Spinal cord (tissue), 9 donors: ENCODE measurements at regions not wholly inside any gene's neighbourhood (a gene's known extent, or its start where the extent isn't known, plus 50 kb on each side); places are given as distances from the start of the nearest gene placed in this dataset.

Experiments
- DNase-seq, 6 donors: peaks; one replicate each; pipeline versions ENCODE4 v3.0.0 to v3.0.0-alpha.2; 2013 to 2015; ENCODE audit warnings: low spot score in 6 of 6, low read depth in 4 of 6
- H3K27ac ChIP-seq: one replicate; pipeline ENCODE4 v1.5.1; 2013; ENCODE audit warnings: low read depth, low read length, control low read depth
- H3K27me3 ChIP-seq: one replicate; pipeline ENCODE4 v1.6.1; 2013; ENCODE audit warnings: low read length; ENCODE audit not compliant: control insufficient read depth, insufficient read depth
- H3K36me3 ChIP-seq: one replicate; pipeline ENCODE4 v1.6.1; 2013; ENCODE audit warnings: low read length; ENCODE audit not compliant: control insufficient read depth, insufficient read depth
- H3K4me1 ChIP-seq: one replicate; pipeline ENCODE4 v1.6.1; 2013; ENCODE audit warnings: low read length; ENCODE audit not compliant: control insufficient read depth, insufficient read depth
- H3K4me3 ChIP-seq: one replicate; pipeline ENCODE4 v1.5.1; 2013; ENCODE audit warnings: low read depth, low read length, control low read depth
- H3K9me3 ChIP-seq: one replicate; pipeline ENCODE4 v1.6.1; 2013; ENCODE audit warnings: low read length; ENCODE audit not compliant: control insufficient read depth, insufficient read depth
- WGBS: methylation state at CpG from one replicate; pipeline ENCODE4 v1.1.5; 2013; ENCODE audit warnings: missing lambda C conversion rate; ENCODE audit not compliant: insufficient coverage; 5-methylcytosine and 5-hydroxymethylcytosine counted together
- donor health status: healthy.

GRCh38 chrX:45975633-45976032 lies 569.6 kb downstream of the ZNF674 start:
- no peaks in the 10 kb centered on the region for H3K4me1 ChIP-seq
- no peaks in the 10 kb centered on the region for H3K27me3 ChIP-seq
- no peak overlapping the region for H3K4me3 ChIP-seq
- no peaks in the 10 kb centered on the region for H3K9me3 ChIP-seq
- no peak overlapping the region for H3K27ac ChIP-seq
- no peaks in the 10 kb centered on the region for H3K36me3 ChIP-seq
- DNase-seq, result no peak

- Histone ChIP-seq H3K36me3 (no peaks in the 10 kb centered on the region), H3K4me1 (no peaks in the 10 kb centered on the region), H3K27me3 (no peaks in the 10 kb centered on the region), H3K4me3 (no peak overlapping the region), H3K27ac (no peak overlapping the region), H3K9me3 (no peaks in the 10 kb centered on the region)
- no CpG with 5 or more reads among the region's 4 CpGs for WGBS
- DNase-seq, result no peak
Observed at GRCh38 chrX:45972636-45973035, 572.6 kb downstream of the ZNF674 start.

- Histone ChIP-seq H3K27ac (no peak overlapping the region), H3K4me3 (no peak overlapping the region), H3K36me3 (no peaks in the 10 kb centered on the region), H3K27me3 (no peaks in the 10 kb centered on the region), H3K9me3 (no peaks in the 10 kb centered on the region), H3K4me1 (no peaks in the 10 kb centered on the region)
- WGBS, result 83% methylated on average over 7 of the region's 7 CpGs
- DNase-seq, result no peak
Observed at GRCh38 chrX:45959567-45959966, 585.7 kb downstream of the ZNF674 start.

GRCh38 chrX:45956191-45956870 lies 588.9 kb downstream of the ZNF674 start:
- Histone ChIP-seq H3K27me3 (no peaks in the 10 kb centered on the region), H3K4me1 (no peaks in the 10 kb centered on the region), H3K27ac (no peak overlapping the region), H3K36me3 (no peaks in the 10 kb centered on the region), H3K4me3 (no peak overlapping the region), H3K9me3 (no peaks in the 10 kb centered on the region)
- DNase-seq, result peak in 2 of 6 donors; percentile 77 to 79
- WGBS, result 60% methylated on average over 1 of the region's 4 CpGs

- Histone ChIP-seq H3K4me3 (no peak overlapping the region), H3K9me3 (no peaks in the 10 kb centered on the region), H3K27me3 (no peaks in the 10 kb centered on the region), H3K36me3 (no peaks in the 10 kb centered on the region), H3K4me1 (no peaks in the 10 kb centered on the region), H3K27ac (no peak overlapping the region)
- WGBS, result no CpG with 5 or more reads among the region's 1 CpG
- peak in 1 of 6 donors; percentile 56 for DNase-seq
Observed at GRCh38 chrX:45955661-45956060, 589.6 kb downstream of the ZNF674 start.

- Histone ChIP-seq H3K27me3 (no peaks in the 10 kb centered on the region), H3K4me3 (no peak overlapping the region), H3K36me3 (no peaks in the 10 kb centered on the region), H3K4me1 (no peaks in the 10 kb centered on the region), H3K9me3 (no peaks in the 10 kb centered on the region), H3K27ac (no peak overlapping the region)
- DNase-seq, result no peak
- WGBS, result 51% methylated on average over 2 of the region's 2 CpGs
Observed at GRCh38 chrX:45954026-45954425, 591.2 kb downstream of the ZNF674 start.

- Histone ChIP-seq H3K4me3 (no peak overlapping the region), H3K36me3 (no peaks in the 10 kb centered on the region), H3K27me3 (no peaks in the 10 kb centered on the region), H3K27ac (no peak overlapping the region), H3K9me3 (no peaks in the 10 kb centered on the region), H3K4me1 (no peaks in the 10 kb centered on the region)
- no peak for DNase-seq
- 100% methylated on average over 1 of the region's 2 CpGs for WGBS
Observed at GRCh38 chrX:45952030-45952429, 593.2 kb downstream of the ZNF674 start.

- H3K4me1 ChIP-seq, result no peaks in the 10 kb centered on the region
- H3K27me3 ChIP-seq, result no peaks in the 10 kb centered on the region
- no peaks in the 10 kb centered on the region for H3K9me3 ChIP-seq
- H3K4me3 ChIP-seq, result no peak overlapping the region
- no peak overlapping the region for H3K27ac ChIP-seq
- H3K36me3 ChIP-seq, result no peaks in the 10 kb centered on the region
- peak in 1 of 6 donors; percentile 1 for DNase-seq
Observed at GRCh38 chrX:45935408-45935807, 609.8 kb downstream of the ZNF674 start.

GRCh38 chrX:45912316-45912715 lies 632.9 kb downstream of the ZNF674 start:
- Histone ChIP-seq H3K27ac (no peak overlapping the region), H3K27me3 (no peaks in the 10 kb centered on the region), H3K4me1 (no peaks in the 10 kb centered on the region), H3K36me3 (no peaks in the 10 kb centered on the region), H3K9me3 (no peaks in the 10 kb centered on the region), H3K4me3 (no peak overlapping the region)
- no peak for DNase-seq
- WGBS, result no CpG with 5 or more reads among the region's 3 CpGs

- Histone ChIP-seq H3K4me3 (no peak overlapping the region), H3K27me3 (peaks cover 4% of the 10 kb centered on the region), H3K36me3 (no peaks in the 10 kb centered on the region), H3K4me1 (no peaks in the 10 kb centered on the region), H3K27ac (no peak overlapping the region), H3K9me3 (no peaks in the 10 kb centered on the region)
- no CpG with 5 or more reads among the region's 1 CpG for WGBS
- no peak for DNase-seq
Observed at GRCh38 chrX:45907786-45908185, 637.4 kb downstream of the ZNF674 start.
